HL-60/S4 treated with phorbol 12-myristate 13-acetate at 8.2 ng/mL for 4 days and 3 days (cell line): ENCODE measurements at regions not wholly inside any gene's neighbourhood (a gene's known extent, or its start where the extent isn't known, plus 50 kb on each side); places are given as distances from the start of the nearest gene placed in this dataset.

ENCODE experiments used
- in situ Hi-C: fragments of 300-500 bp; cut with MboI; formaldehyde crosslinking; loops from 2 replicates; pipeline ENCODE4 v1.15.0; 2022; ENCODE audit warnings: low sequenced_read_pairs

- in situ Hi-C loops: no loop called here
Measured at GRCh38 chr7:31455844-31456243, 58.0 kb upstream of the ITPRID1 start.

GRCh38 chr7:31456646-31457368 lies 57.1 kb upstream of the ITPRID1 start:
- in situ Hi-C loops: no loop called here

GRCh38 chr7:31457551-31457950 lies 56.3 kb upstream of the ITPRID1 start:
- in situ Hi-C loops: no loop called here

- in situ Hi-C loops: no loop called here
Measured at GRCh38 chr7:31458203-31458602, 55.7 kb upstream of the ITPRID1 start.

- in situ Hi-C loops: no loop called here
Measured at GRCh38 chr7:31462636-31463035, 51.3 kb upstream of the ITPRID1 start.
